ENCODE measurements at regions not wholly inside any gene's neighbourhood (a gene's known extent, or its start where the extent isn't known, plus 50 kb on each side); places are given as distances from the start of the nearest gene placed in this dataset.

DNA sequence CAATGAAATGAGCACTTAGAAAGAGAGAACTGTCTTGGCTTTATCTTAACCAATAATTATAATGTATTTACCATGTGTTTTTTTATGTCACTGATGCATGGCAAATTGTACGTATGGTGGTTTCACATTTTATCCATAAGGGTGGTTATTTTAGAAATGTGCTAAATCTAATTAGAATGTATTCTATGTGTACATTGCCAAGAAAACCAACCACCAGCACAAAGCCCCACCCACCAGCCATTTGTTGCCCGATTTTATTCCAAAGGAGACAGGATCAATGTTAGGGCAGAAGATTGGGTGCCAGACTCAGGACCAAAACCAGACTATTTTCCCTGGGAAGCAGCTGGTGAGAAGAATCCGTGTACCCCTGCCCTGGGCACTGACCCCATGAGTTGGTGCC is 63.0 kb upstream of the SOX1 start:
- TF ChIP-seq, protein P1, sequence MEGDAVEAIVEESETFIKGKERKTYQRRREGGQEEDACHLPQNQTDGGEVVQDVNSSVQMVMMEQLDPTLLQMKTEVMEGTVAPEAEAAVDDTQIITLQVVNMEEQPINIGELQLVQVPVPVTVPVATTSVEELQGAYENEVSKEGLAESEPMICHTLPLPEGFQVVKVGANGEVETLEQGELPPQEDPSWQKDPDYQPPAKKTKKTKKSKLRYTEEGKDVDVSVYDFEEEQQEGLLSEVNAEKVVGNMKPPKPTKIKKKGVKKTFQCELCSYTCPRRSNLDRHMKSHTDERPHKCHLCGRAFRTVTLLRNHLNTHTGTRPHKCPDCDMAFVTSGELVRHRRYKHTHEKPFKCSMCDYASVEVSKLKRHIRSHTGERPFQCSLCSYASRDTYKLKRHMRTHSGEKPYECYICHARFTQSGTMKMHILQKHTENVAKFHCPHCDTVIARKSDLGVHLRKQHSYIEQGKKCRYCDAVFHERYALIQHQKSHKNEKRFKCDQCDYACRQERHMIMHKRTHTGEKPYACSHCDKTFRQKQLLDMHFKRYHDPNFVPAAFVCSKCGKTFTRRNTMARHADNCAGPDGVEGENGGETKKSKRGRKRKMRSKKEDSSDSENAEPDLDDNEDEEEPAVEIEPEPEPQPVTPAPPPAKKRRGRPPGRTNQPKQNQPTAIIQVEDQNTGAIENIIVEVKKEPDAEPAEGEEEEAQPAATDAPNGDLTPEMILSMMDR (IDR thresholded peaks at IDR 0.05) = no peak
- no peak for TF ChIP-seq POLR2A (IDR thresholded peaks at IDR 0.05)

Data from thyroid gland (tissue), 4 donors.